GM12873 (cell line): ENCODE measurements at regions not wholly inside any gene's neighbourhood (a gene's known extent, or its start where the extent isn't known, plus 50 kb on each side); places are given as distances from the start of the nearest gene placed in this dataset.

Experiments used
- CTCF ChIP-seq: IDR thresholded peaks from 2 replicates; pipeline ENCODE4 v1.5.1; 2012; ENCODE audit warnings: low read depth, mild to moderate bottlenecking, moderate library complexity, low read length, control low read depth; ENCODE audit not compliant: insufficient read depth; ENCODE audit errors: missing control alignments

GRCh38 chr10:2782265-2782664 is 285.1 kb upstream of the PFKP start:
- TF ChIP-seq CTCF = no peak

- no peak for TF ChIP-seq CTCF
Observed at GRCh38 chr10:2777666-2778355, 289.5 kb upstream of the PFKP start.

GRCh38 chr10:2772816-2773631 is 294.3 kb upstream of the PFKP start:
- no peak for TF ChIP-seq CTCF

GRCh38 chr10:2772135-2772534 is 295.2 kb upstream of the PFKP start:
- TF ChIP-seq CTCF = no peak

GRCh38 chr10:2761971-2762370 is 305.4 kb upstream of the PFKP start:
- no peak for TF ChIP-seq CTCF

- TF ChIP-seq CTCF = no peak
Observed at GRCh38 chr10:2761311-2761710, 306.0 kb upstream of the PFKP start.

GRCh38 chr10:2760736-2761135 is 306.6 kb upstream of the PFKP start:
- no peak for TF ChIP-seq CTCF
